ENCODE measurements at regions not wholly inside any gene's neighbourhood (a gene's known extent, or its start where the extent isn't known, plus 50 kb on each side); places are given as distances from the start of the nearest gene placed in this dataset.

GRCh38 chr2:198571393-198571792 lies 767.0 kb downstream of the PLCL1 start:
- TF ChIP-seq CTCF (IDR thresholded peaks at IDR 0.05) (no peak), POLR2A (IDR thresholded peaks at IDR 0.05) (no peak)
- no peak overlapping the region for H3K4me3 ChIP-seq (ENCODE audit: low read depth, poor library complexity, severe bottlenecking)
- 34 to 40% methylated on average over 4 of the region's 4 CpGs for WGBS, 2 donors
- intact Hi-C loops (cut with DNase I; ENCODE audit: low total_unique reads): no loop called here
- DNase-seq (ENCODE audit: low spot score in 2 of 2): no peak

GRCh38 chr2:198558176-198558575 lies 753.8 kb downstream of the PLCL1 start:
- intact Hi-C loops (cut with DNase I; ENCODE audit: low total_unique reads): no loop called here
- H3K4me3 ChIP-seq (ENCODE audit: low read depth, poor library complexity, severe bottlenecking): no peak overlapping the region
- no peak for TF ChIP-seq CTCF (IDR thresholded peaks at IDR 0.05)
- TF ChIP-seq POLR2A (IDR thresholded peaks at IDR 0.05): no peak
- no peak for DNase-seq (ENCODE audit: low spot score in 2 of 2)
- 66 to 67% methylated on average over 2 of the region's 2 CpGs for WGBS, 2 donors

- no peak overlapping the region for H3K4me3 ChIP-seq (ENCODE audit: low read depth, poor library complexity, severe bottlenecking)
- intact Hi-C loops (cut with DNase I; ENCODE audit: low total_unique reads): no loop called here
- TF ChIP-seq CTCF (IDR thresholded peaks at IDR 0.05) (no peak), POLR2A (IDR thresholded peaks at IDR 0.05) (no peak)
- 37 to 49% methylated on average over 2 of the region's 2 CpGs for WGBS, 2 donors
- no peak for DNase-seq (ENCODE audit: low spot score in 2 of 2)
Observed at GRCh38 chr2:198546122-198546521, 741.7 kb downstream of the PLCL1 start.

GRCh38 chr2:198545411-198545810 lies 741.0 kb downstream of the PLCL1 start:
- no peak overlapping the region for H3K4me3 ChIP-seq (ENCODE audit: low read depth, poor library complexity, severe bottlenecking)
- DNase-seq (ENCODE audit: low spot score in 2 of 2): no peak
- 67 to 71% methylated on average over 3 of the region's 3 CpGs for WGBS, 2 donors
- intact Hi-C loops (cut with DNase I; ENCODE audit: low total_unique reads): no loop called here
- no peak for TF ChIP-seq CTCF (IDR thresholded peaks at IDR 0.05)
- no peak for TF ChIP-seq POLR2A (IDR thresholded peaks at IDR 0.05)

- no peak for TF ChIP-seq CTCF (IDR thresholded peaks at IDR 0.05)
- TF ChIP-seq POLR2A (IDR thresholded peaks at IDR 0.05): no peak
- no peak for DNase-seq (ENCODE audit: low spot score in 2 of 2)
- intact Hi-C loops (cut with DNase I; ENCODE audit: low total_unique reads): no loop called here
- 65 to 71% methylated on average over 1 of the region's 1 CpG for WGBS, 2 donors
- H3K4me3 ChIP-seq (ENCODE audit: low read depth, poor library complexity, severe bottlenecking): no peak overlapping the region
Observed at GRCh38 chr2:198544461-198544860, 740.1 kb downstream of the PLCL1 start.

GRCh38 chr2:198534756-198535155 lies 730.4 kb downstream of the PLCL1 start:
- WGBS, 2 donors: 91 to 95% methylated on average over 3 of the region's 3 CpGs

More at GRCh38 chr2:198534756-198535155, 730.4 kb downstream of the PLCL1 start:
- intact Hi-C loops (cut with DNase I; ENCODE audit: low total_unique reads): no loop called here
- no peak for TF ChIP-seq POLR2A (IDR thresholded peaks at IDR 0.05)
- no peak for TF ChIP-seq CTCF (IDR thresholded peaks at IDR 0.05)
- H3K4me3 ChIP-seq (ENCODE audit: low read depth, poor library complexity, severe bottlenecking): no peak overlapping the region
- no peak for DNase-seq (ENCODE audit: low spot score in 2 of 2)
